NCI-H2107 treated with DMSO at 0.1 percent for 48 hours (cell line): ENCODE measurements at regions not wholly inside any gene's neighbourhood (a gene's known extent, or its start where the extent isn't known, plus 50 kb on each side); places are given as distances from the start of the nearest gene placed in this dataset.

ENCODE experiments used
- DNase-seq: peaks from one replicate; lab custom pipeline; 2025; ENCODE audit not compliant: unreplicated experiment; lab: John Stamatoyannopoulos, UW

- DNase-seq, result no peak
Measured at GRCh38 chr22:25508761-25509321, 55.6 kb upstream of the GRK3 start.

- DNase-seq, result no peak
Measured at GRCh38 chr22:25509374-25509791, 55.1 kb upstream of the GRK3 start.

GRCh38 chr22:25510876-25511275, 53.6 kb upstream of the GRK3 start:
- DNase-seq, result no peak

- DNase-seq, result no peak
Measured at GRCh38 chr22:25511725-25512124, 52.8 kb upstream of the GRK3 start.

GRCh38 chr22:25514436-25515180, 49.9 kb upstream of the GRK3 start:
- DNase-seq, result no peak
